SU-DHL-6 (cell line): ENCODE measurements at regions not wholly inside any gene's neighbourhood (a gene's known extent, or its start where the extent isn't known, plus 50 kb on each side); places are given as distances from the start of the nearest gene placed in this dataset.

ENCODE experiments used
- CTCF ChIP-seq: fragments of 200-600 bp; sonication (generic); IDR thresholded peaks from one replicate; pipeline ENCODE4 v1.5.1; 2017; ENCODE audit warnings: antibody characterized with exemption, mild to moderate bottlenecking, low read length, moderate library complexity; ENCODE audit not compliant: insufficient read depth, poor library complexity, severe bottlenecking
- EZH2phosphoT487 ChIP-seq: fragments of 200-600 bp; sonication (generic), shearing (Covaris generic); conservative IDR thresholded peaks from 2 replicates; pipeline ENCODE4 v1.6.1; 2018; ENCODE audit warnings: mild to moderate bottlenecking, antibody characterized with exemption, low read length, moderate library complexity, mixed read lengths

- TF ChIP-seq CTCF, result no peak
- no peak for TF ChIP-seq EZH2phosphoT487
Observed at GRCh38 chr5:74138721-74139120, 501.8 kb downstream of the ENC1 start.
